Adrenal gland (tissue), 9 donors: ENCODE measurements at regions not wholly inside any gene's neighbourhood (a gene's known extent, or its start where the extent isn't known, plus 50 kb on each side); places are given as distances from the start of the nearest gene placed in this dataset.

Experiments
- DNase-seq, 7 donors: peaks; one replicate each; pipeline ENCODE4 v3.0.0-alpha.2; 2019 to 2020
- H3K27ac ChIP-seq, 5 donors: fragments of 200-600 bp; sonication (generic) in 4 of 5; 1 replicate in 3 of 5; 2 replicates in 2 of 5; pipeline versions ENCODE4 v1.5.1 to v1.8.0; 2016 to 2020; ENCODE audit warnings: mild to moderate bottlenecking in 1 of 5
- H3K27me3 ChIP-seq: fragments of 200-600 bp; 2 replicates; pipeline ENCODE4 v1.8.0; 2021
- H3K36me3 ChIP-seq, 2 donors: fragments of 200-600 bp; replicated peaks in 1 of 2; 1 replicate in 1 of 2; 2 replicates in 1 of 2; pipeline versions ENCODE4 v1.5.1 to v1.8.0; 2018 to 2022
- H3K4me1 ChIP-seq, 2 donors: fragments of 200-600 bp; replicated peaks in 1 of 2; 1 replicate in 1 of 2; 2 replicates in 1 of 2; pipeline versions ENCODE4 v1.5.1 to v1.8.0; 2018 to 2021
- H3K4me3 ChIP-seq, 4 donors: fragments of 200-600 bp; sonication (generic) in 3 of 4; one replicate each; pipeline ENCODE4 v1.5.1; 2016 to 2018
- H3K9me3 ChIP-seq, 3 donors: fragments of 200-600 bp; sonication (generic) in 1 of 3; replicated peaks in 1 of 3; 1 replicate in 2 of 3; 2 replicates in 1 of 3; pipeline versions ENCODE4 v1.5.1 to v1.8.0; 2016 to 2021
- CTCF ChIP-seq, 6 experiments: fragments of 450-650 bp in 4 of 6; fragments of 200-600 bp in 2 of 6; sonication (generic) in 1 of 6; IDR thresholded peaks; 1 replicate in 5 of 6; 2 replicates in 1 of 6; pipeline versions ENCODE4 v1.5.1 to v1.8.0; 2016 to 2021; ENCODE audit warnings: antibody characterized with exemption in 6 of 6, mild to moderate bottlenecking in 2 of 6, moderate library complexity in 1 of 6
- POLR2A ChIP-seq, 2 donors: fragments of 450-650 bp; IDR thresholded peaks; one replicate each; pipeline ENCODE4 v1.6.1; 2017; ENCODE audit warnings: antibody characterized with exemption in 2 of 2, mild to moderate bottlenecking in 2 of 2, moderate library complexity in 1 of 2
- WGBS, 4 donors: extraction: QIAGEN DNeasy Blood & Tissue Kit in 2 of 4; methylation state at CpG; one replicate each; pipeline versions ENCODE4 v1.1.5 to v1.1.7; 2013 to 2017; 5-methylcytosine and 5-hydroxymethylcytosine counted together
- intact Hi-C, 2 donors: fragments of 100-400 bp; cut with DNase I; formaldehyde crosslinking; loops; one replicate each; pipeline versions ENCODE4 v1.14.1 to v1.15.0; 2022 to 2023
- donor health status: healthy with polysubstance abuse.
- donor health status: Bipolar disorder and iron deficiency.
- donor health status: DM: yes; HTN: yes; CAD: no.
- donor health status: DM: no; HTN: no; CAD: no.
- donor health status: DM: no; HTN: no; CAD: no.

- intact Hi-C loops, result no loop called here
- Histone ChIP-seq H3K36me3 (no peaks in the 10 kb centered on the region), H3K27me3 (no peaks in the 10 kb centered on the region), H3K4me1 (no peaks in the 10 kb centered on the region), H3K9me3 (no peaks in the 10 kb centered on the region), H3K27ac (no peak overlapping the region), H3K4me3 (no peak overlapping the region)
- 19 to 32% (median 27%) methylated on average over 2 of the region's 2 CpGs for WGBS, 4 donors
- TF ChIP-seq CTCF (IDR thresholded peaks at IDR 0.05) (no peak), POLR2A (IDR thresholded peaks at IDR 0.05) (no peak)
- DNase-seq, result no peak
These were observed 113.2 kb downstream of the CDC14C start for GRCh38 chr7:49037346-49038210.

- Histone ChIP-seq H3K4me1 (no peaks in the 10 kb centered on the region), H3K36me3 (no peaks in the 10 kb centered on the region), H3K27ac (no peak overlapping the region), H3K9me3 (no peaks in the 10 kb centered on the region), H3K4me3 (no peak overlapping the region), H3K27me3 (no peaks in the 10 kb centered on the region)
- WGBS, 4 donors, result 73 to 100% (median 84%) methylated on average over 1 of the region's 1 CpG
- DNase-seq, result no peak
- intact Hi-C loops, result no loop called here
- TF ChIP-seq POLR2A (IDR thresholded peaks at IDR 0.05), result no peak
- TF ChIP-seq CTCF (IDR thresholded peaks at IDR 0.05), result no peak
These were observed 114.5 kb downstream of the CDC14C start for GRCh38 chr7:49038821-49039358.

GRCh38 chr7:49060743-49061142, 136.4 kb downstream of the CDC14C start:
- H3K27me3 ChIP-seq, result no peaks in the 10 kb centered on the region
- intact Hi-C loops, result no loop called here
- WGBS, 4 donors, result 77 to 85% (median 84%) methylated on average over 3 of the region's 3 CpGs
- no peak overlapping the region for H3K4me3 ChIP-seq
- H3K27ac ChIP-seq, result no peak overlapping the region
- no peaks in the 10 kb centered on the region for H3K9me3 ChIP-seq
- TF ChIP-seq CTCF (IDR thresholded peaks at IDR 0.05) (no peak), POLR2A (IDR thresholded peaks at IDR 0.05) (no peak)
- no peak for DNase-seq
- H3K4me1 ChIP-seq, result no peaks in the 10 kb centered on the region
- no peaks in the 10 kb centered on the region for H3K36me3 ChIP-seq

GRCh38 chr7:49074538-49074937, 150.2 kb downstream of the CDC14C start:
- H3K27me3 ChIP-seq, result no peaks in the 10 kb centered on the region
- no peak overlapping the region for H3K27ac ChIP-seq
- H3K4me1 ChIP-seq, result no peaks in the 10 kb centered on the region
- 72 to 84% (median 76%) methylated on average over 2 of the region's 2 CpGs for WGBS, 4 donors
- TF ChIP-seq POLR2A (IDR thresholded peaks at IDR 0.05), result no peak
- TF ChIP-seq CTCF (IDR thresholded peaks at IDR 0.05), result no peak
- intact Hi-C loops, result no loop called here
- DNase-seq, result no peak
- no peak overlapping the region for H3K4me3 ChIP-seq
- H3K36me3 ChIP-seq, result no peaks in the 10 kb centered on the region
- no peaks in the 10 kb centered on the region for H3K9me3 ChIP-seq
